ENCODE measurements at regions not wholly inside any gene's neighbourhood (a gene's known extent, or its start where the extent isn't known, plus 50 kb on each side); places are given as distances from the start of the nearest gene placed in this dataset.

DNA sequence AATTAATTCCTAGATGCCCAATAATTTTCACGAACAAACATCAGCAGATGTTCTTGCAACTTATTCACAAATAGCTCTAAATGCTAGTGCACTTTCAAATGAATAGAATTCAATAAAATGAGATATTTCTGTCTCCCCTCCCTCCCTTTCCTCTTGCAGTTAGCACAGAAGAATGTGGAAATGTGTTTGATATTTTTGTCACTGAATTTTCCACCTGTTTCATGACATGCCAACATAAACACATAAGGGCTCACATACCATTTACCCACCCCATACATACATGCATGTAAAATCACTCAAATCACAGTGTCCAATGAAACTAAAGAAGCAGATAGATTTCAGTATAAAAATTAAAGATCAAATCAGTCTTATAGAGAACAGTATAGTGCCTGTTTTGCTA, 746.9 kb upstream of the MARCKS start:
- H3K4me1 ChIP-seq: peaks cover 0 to 25% (median 13%) of the 10 kb centered on the region in 10 experiments; a peak in 10 of 20 replicates
- TF ChIP-seq Cebpa-rat (IDR thresholded peaks at IDR 0.05): no peak
- H3K27ac ChIP-seq: no peak overlapping the region
- H3K9me3 ChIP-seq (replicated peaks in 1 of 11): peaks cover 0 to 28% (median 14%) of the 10 kb centered on the region in 11 experiments; a peak in 17 of 22 replicates
- H3K27me3 ChIP-seq: no peaks in the 10 kb centered on the region
- H3K4me2 ChIP-seq: no peak overlapping the region
- H4K20me1 ChIP-seq: no peaks in the 10 kb centered on the region
- H3K36me3 ChIP-seq: no peaks in the 10 kb centered on the region
- no peak overlapping the region for H3K4me3 ChIP-seq
- H3K9ac ChIP-seq: no peak overlapping the region

DNA sequence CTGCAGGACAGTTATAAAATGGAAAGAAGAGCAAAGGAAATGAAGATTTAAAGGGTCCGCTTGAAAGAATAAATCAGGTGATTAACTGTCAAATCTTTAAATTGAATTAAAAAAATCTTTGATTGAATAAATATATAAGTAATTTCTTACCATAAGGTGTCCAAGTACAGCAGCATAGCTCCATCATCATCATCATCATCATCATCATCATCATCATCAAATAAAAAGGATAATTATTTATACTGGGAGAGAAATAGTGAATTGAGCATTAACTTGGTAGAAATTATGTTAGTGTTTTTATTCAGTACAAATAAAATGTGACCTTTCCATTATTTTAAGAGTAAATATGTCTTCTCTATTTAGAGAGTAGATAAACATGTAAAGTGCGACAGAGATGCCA, 745.6 kb upstream of the MARCKS start:
- no peak overlapping the region for H3K4me3 ChIP-seq
- H3K4me1 ChIP-seq: peaks cover 0 to 31% (median 15%) of the 10 kb centered on the region in 10 experiments; a peak in 10 of 20 replicates
- no peak for TF ChIP-seq Cebpa-rat (IDR thresholded peaks at IDR 0.05)
- peaks cover 0 to 36% (median 14%) of the 10 kb centered on the region in 11 experiments; a peak in 17 of 22 replicates for H3K9me3 ChIP-seq (replicated peaks in 1 of 11)
- H3K27me3 ChIP-seq: no peaks in the 10 kb centered on the region
- H3K9ac ChIP-seq: no peak overlapping the region
- no peak overlapping the region for H3K27ac ChIP-seq
- no peak overlapping the region for H3K4me2 ChIP-seq
- peaks cover 0 to 1% (median 0%) of the 10 kb centered on the region in 11 experiments; a peak in 1 of 22 replicates for H3K36me3 ChIP-seq
- no peaks in the 10 kb centered on the region for H4K20me1 ChIP-seq

DNA sequence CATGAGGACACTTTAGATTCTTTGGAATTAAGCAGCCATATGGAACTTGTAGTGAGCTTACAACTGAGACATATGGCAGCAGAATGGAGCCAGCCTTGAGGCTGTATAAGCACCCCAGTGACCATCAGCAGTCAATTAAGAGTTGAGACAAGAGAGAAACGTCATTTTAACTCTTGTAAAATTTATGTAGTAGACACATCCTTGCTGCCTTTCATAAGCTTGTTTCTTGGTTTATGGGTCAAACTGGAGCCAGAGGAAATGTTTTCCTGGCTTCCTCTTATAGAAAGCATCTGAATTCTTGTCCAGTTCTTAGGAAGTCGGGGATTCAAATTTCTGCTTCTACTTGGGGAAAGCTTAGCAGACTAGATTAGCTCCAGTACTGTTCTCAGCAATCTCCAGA, 745.1 kb upstream of the MARCKS start:
- H3K4me3 ChIP-seq: no peak overlapping the region
- no peak overlapping the region for H3K27ac ChIP-seq
- H3K4me1 ChIP-seq: peaks cover 0 to 31% (median 15%) of the 10 kb centered on the region in 10 experiments; a peak in 10 of 20 replicates

DNA sequence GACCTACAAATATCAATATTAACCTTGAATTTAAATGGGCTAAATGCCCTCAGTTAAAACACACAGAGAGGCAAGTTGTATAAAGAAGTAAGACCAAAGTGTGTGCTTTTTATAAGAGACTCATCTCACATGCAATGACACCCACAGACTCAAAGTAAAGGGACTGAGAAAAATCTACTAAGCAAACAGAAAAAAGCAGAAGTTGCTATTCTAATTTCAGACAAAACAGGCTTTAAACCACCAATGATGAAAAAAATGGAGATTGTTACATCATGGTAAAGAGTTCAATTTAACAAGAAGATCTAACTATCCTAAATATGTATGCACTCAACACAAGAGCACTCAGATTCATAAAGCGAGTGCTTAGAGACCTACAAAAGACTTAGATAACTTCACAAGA, 741.9 kb upstream of the MARCKS start:
- H3K4me1 ChIP-seq: peaks cover 0 to 41% (median 20%) of the 10 kb centered on the region in 10 experiments; a peak in 14 of 20 replicates
- H3K4me3 ChIP-seq: no peak overlapping the region
- TF ChIP-seq Cebpa-rat (IDR thresholded peaks at IDR 0.05): no peak
- no peaks in the 10 kb centered on the region for H3K27me3 ChIP-seq
- peak overlapping the region in 7 of 11 experiments; percentile 12 to 78 (median 35); a peak in 10 of 22 replicates for H3K4me2 ChIP-seq
- peaks cover 0 to 3% (median 0%) of the 10 kb centered on the region in 11 experiments; a peak in 1 of 22 replicates for H3K36me3 ChIP-seq
- H3K27ac ChIP-seq: peak overlapping the region in 5 of 11 experiments; percentile 11 to 59 (median 26); a peak in 8 of 22 replicates
- no peak overlapping the region for H3K9ac ChIP-seq
- H4K20me1 ChIP-seq: no peaks in the 10 kb centered on the region
- H3K9me3 ChIP-seq (replicated peaks in 1 of 11): peaks cover 0 to 40% (median 11%) of the 10 kb centered on the region in 11 experiments; a peak in 14 of 22 replicates

More for the DNA sequence above, 745.1 kb upstream of the MARCKS start:
- H3K4me2 ChIP-seq: no peak overlapping the region
- H3K9me3 ChIP-seq (replicated peaks in 1 of 11): peaks cover 0 to 42% (median 14%) of the 10 kb centered on the region in 11 experiments; a peak in 17 of 22 replicates
- H3K36me3 ChIP-seq: peaks cover 0 to 3% (median 0%) of the 10 kb centered on the region in 11 experiments; a peak in 1 of 22 replicates
- no peak overlapping the region for H3K9ac ChIP-seq
- TF ChIP-seq Cebpa-rat (IDR thresholded peaks at IDR 0.05): no peak
- H4K20me1 ChIP-seq: no peaks in the 10 kb centered on the region
- H3K27me3 ChIP-seq: no peaks in the 10 kb centered on the region

DNA sequence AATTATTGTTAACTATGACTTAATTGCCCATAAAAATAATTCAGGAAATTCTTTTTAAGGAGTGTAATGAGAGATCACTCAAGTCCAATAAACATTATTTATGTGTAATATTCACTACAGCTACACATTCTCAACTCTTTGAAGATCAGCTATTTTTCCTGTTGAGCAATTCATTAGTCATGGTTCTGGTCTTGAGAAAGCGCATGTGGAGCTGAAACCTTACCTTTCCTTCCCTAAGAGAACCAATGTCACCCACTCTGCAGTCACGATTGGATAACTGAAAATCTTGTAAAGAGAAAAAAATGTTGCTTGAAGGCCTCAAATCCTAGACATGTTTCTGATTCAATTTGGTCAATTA, 736.9 kb upstream of the MARCKS start:
- peaks cover 0 to 4% (median 0%) of the 10 kb centered on the region in 11 experiments; a peak in 1 of 22 replicates for H3K27me3 ChIP-seq
- H3K9ac ChIP-seq: no peak overlapping the region
- peaks cover 0 to 27% (median 8%) of the 10 kb centered on the region in 11 experiments; a peak in 12 of 22 replicates for H3K9me3 ChIP-seq (replicated peaks in 1 of 11)
- no peak for TF ChIP-seq Cebpa-rat (IDR thresholded peaks at IDR 0.05)
- peak overlapping the region in 7 of 11 experiments; percentile 13 to 74 (median 44); a peak in 13 of 22 replicates for H3K4me2 ChIP-seq
- no peaks in the 10 kb centered on the region for H4K20me1 ChIP-seq
- peaks cover 0 to 3% (median 0%) of the 10 kb centered on the region in 11 experiments; a peak in 1 of 22 replicates for H3K36me3 ChIP-seq
- H3K27ac ChIP-seq: no peak overlapping the region
- no peak overlapping the region for H3K4me3 ChIP-seq
- peaks cover 0 to 35% (median 18%) of the 10 kb centered on the region in 10 experiments; a peak in 16 of 20 replicates for H3K4me1 ChIP-seq

DNA sequence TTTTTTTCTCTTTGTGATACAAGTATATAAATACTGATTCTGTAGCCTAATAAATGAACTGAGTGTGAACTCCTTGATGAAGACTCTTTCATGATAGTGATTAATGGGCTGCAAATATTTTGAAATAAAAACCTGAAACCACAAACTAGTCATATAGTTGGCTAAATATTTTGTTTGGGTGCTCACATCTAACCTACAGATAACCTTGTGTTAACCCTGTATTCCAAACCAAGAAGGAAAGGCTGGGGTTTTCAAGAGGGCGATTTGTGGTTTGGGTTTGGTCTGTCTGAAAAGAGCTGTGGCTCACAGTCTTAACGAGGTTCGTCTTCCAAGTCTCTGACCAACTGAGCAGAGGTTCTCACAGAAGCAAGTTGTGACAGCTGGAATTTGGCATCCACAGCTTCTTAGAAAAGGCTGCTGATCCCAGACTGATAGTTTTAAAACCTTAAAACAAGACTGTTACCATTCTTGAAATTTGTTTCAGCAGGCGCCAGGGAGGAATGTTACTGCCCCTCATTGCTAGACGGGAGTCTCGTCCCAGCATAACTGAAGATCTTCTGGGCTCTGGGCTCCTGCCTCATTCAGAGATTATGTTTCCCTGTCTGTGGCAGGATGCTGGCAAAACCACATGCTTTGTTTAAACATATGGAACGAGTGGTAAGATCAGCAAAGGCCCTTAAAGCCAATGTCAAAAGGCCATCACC, 736.4 kb upstream of the MARCKS start:
- Histone ChIP-seq H3K9me3 (replicated peaks in 1 of 11) (peaks cover 0 to 27% (median 8%) of the 10 kb centered on the region in 11 experiments; a peak in 12 of 22 replicates), H4K20me1 (no peaks in the 10 kb centered on the region), H3K4me2 (peak overlapping the region in 7 of 11 experiments; percentile 13 to 74 (median 52); a peak in 14 of 22 replicates), H3K4me1 (peaks cover 0 to 29% (median 16%) of the 10 kb centered on the region in 10 experiments; a peak in 16 of 20 replicates), H3K27ac (no peak overlapping the region), H3K36me3 (peaks cover 0 to 3% (median 0%) of the 10 kb centered on the region in 11 experiments; a peak in 1 of 22 replicates), H3K9ac (no peak overlapping the region), H3K27me3 (peaks cover 0 to 4% (median 0%) of the 10 kb centered on the region in 11 experiments; a peak in 1 of 22 replicates), H3K4me3 (no peak overlapping the region)
- TF ChIP-seq Cebpa-rat (IDR thresholded peaks at IDR 0.05): no peak

DNA sequence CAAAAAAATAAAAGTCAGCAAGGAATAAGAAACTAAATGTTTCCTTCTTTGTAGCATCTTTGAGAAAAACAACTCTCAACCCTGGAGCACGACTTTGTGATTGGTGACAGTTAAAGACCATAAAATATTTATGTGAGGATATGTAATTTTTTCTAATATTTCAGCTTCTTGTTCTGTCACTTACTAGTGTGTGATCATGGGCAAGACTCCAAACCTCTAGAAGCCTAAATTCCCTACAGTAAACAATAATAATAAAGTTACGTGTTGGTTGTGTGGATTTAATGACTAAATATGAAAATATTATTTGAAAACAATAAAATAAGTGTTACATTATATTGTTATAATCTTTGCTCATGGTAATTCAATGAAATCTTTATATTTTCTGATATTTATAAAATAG, 735.6 kb upstream of the MARCKS start:
- no peak overlapping the region for H3K27ac ChIP-seq
- peaks cover 0 to 1% (median 0%) of the 10 kb centered on the region in 11 experiments; a peak in 1 of 22 replicates for H3K36me3 ChIP-seq
- H3K9me3 ChIP-seq (replicated peaks in 1 of 11): peaks cover 0 to 22% (median 8%) of the 10 kb centered on the region in 11 experiments; a peak in 12 of 22 replicates
- H3K27me3 ChIP-seq: peaks cover 0 to 4% (median 0%) of the 10 kb centered on the region in 11 experiments; a peak in 1 of 22 replicates
- H3K4me3 ChIP-seq: no peak overlapping the region
- H3K9ac ChIP-seq: no peak overlapping the region
- no peak for TF ChIP-seq Cebpa-rat (IDR thresholded peaks at IDR 0.05)
- peak overlapping the region in 1 of 11 experiments; percentile 62; a peak in 2 of 22 replicates for H3K4me2 ChIP-seq
- peaks cover 0 to 24% (median 16%) of the 10 kb centered on the region in 10 experiments; a peak in 16 of 20 replicates for H3K4me1 ChIP-seq
- H4K20me1 ChIP-seq: no peaks in the 10 kb centered on the region

DNA sequence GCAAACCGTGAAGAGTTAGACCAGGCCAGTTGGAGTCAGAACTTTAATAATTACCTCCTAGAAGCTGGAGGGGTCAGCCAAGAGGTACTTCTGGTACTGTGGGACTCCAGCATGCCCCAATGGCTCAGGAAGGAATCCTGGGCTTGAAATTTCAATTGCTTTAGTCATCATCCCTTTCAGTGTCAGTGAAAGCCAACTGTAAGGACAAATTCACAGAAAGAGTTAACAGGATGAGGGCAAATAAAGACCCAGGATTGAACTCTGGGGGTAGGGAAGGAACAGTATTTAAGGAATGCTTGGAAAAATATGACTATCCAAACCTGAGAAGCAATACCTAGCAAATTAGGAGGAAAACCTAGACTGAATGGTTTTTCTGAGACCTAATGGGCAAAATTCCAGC, 735.1 kb upstream of the MARCKS start:
- H4K20me1 ChIP-seq: no peaks in the 10 kb centered on the region
- no peak overlapping the region for H3K4me2 ChIP-seq
- H3K27me3 ChIP-seq: peaks cover 0 to 4% (median 0%) of the 10 kb centered on the region in 11 experiments; a peak in 1 of 22 replicates
- H3K4me1 ChIP-seq: peaks cover 0 to 24% (median 16%) of the 10 kb centered on the region in 10 experiments; a peak in 16 of 20 replicates
- H3K27ac ChIP-seq: no peak overlapping the region
- H3K36me3 ChIP-seq: no peaks in the 10 kb centered on the region
- no peak overlapping the region for H3K9ac ChIP-seq
- TF ChIP-seq Cebpa-rat (IDR thresholded peaks at IDR 0.05): no peak
- H3K9me3 ChIP-seq (replicated peaks in 1 of 11): peaks cover 0 to 17% (median 8%) of the 10 kb centered on the region in 11 experiments; a peak in 11 of 22 replicates
- no peak overlapping the region for H3K4me3 ChIP-seq

DNA sequence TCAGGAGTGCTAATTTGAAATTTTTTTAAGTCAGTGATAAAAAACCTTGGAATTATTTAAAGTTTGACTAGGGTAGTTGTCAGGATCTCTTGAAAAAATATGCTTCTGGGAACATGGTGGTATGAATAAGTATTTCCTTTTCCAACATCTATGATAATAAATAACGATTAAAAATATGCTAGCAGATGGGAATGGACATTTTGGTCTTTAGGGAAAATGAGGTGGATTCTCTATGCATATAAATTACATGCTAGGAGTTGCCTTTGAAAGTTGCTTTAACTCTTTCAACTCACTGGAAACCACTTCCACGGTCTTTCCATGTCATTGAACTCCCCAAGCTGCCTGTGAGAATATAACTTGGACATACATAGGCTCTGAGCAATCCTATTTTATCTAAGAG, 731.5 kb upstream of the MARCKS start:
- no peak overlapping the region for H3K9ac ChIP-seq
- H3K9me3 ChIP-seq (replicated peaks in 1 of 11): no peaks in the 10 kb centered on the region
- H3K27me3 ChIP-seq: peaks cover 0 to 4% (median 0%) of the 10 kb centered on the region in 11 experiments; a peak in 1 of 22 replicates
- H3K4me1 ChIP-seq: peaks cover 0 to 10% (median 6%) of the 10 kb centered on the region in 10 experiments; a peak in 16 of 20 replicates
- no peak overlapping the region for H3K27ac ChIP-seq
- H3K4me3 ChIP-seq: no peak overlapping the region
- H4K20me1 ChIP-seq: no peaks in the 10 kb centered on the region
- H3K4me2 ChIP-seq: no peak overlapping the region
- no peak for TF ChIP-seq Cebpa-rat (IDR thresholded peaks at IDR 0.05)
- no peaks in the 10 kb centered on the region for H3K36me3 ChIP-seq

Data from BLaER1 treated with 17β-estradiol and CSF1 and Interleukin-3, amounts not matched to agents 10 nM and 100 nM (cell line).